Suprapubic skin (tissue), 4 donors: ENCODE measurements at regions not wholly inside any gene's neighbourhood (a gene's known extent, or its start where the extent isn't known, plus 50 kb on each side); places are given as distances from the start of the nearest gene placed in this dataset.

Experiments used
- DNase-seq, 2 donors: peaks; one replicate each; pipeline ENCODE4 v3.0.0-alpha.2; 2019; ENCODE audit warnings: low spot score in 2 of 2
- H3K27ac ChIP-seq: fragments of 200-600 bp; sonication (generic); one replicate; pipeline ENCODE4 v1.5.1; 2019
- H3K27me3 ChIP-seq: fragments of 200-600 bp; sonication (generic); one replicate; pipeline ENCODE4 v1.5.1; 2019
- H3K36me3 ChIP-seq: fragments of 200-600 bp; sonication (generic); one replicate; pipeline ENCODE4 v1.5.1; 2019
- H3K4me1 ChIP-seq: fragments of 200-600 bp; sonication (generic); one replicate; pipeline ENCODE4 v1.5.1; 2019
- H3K4me3 ChIP-seq: fragments of 200-600 bp; sonication (generic); one replicate; pipeline ENCODE4 v1.5.1; 2019; ENCODE audit warnings: mild to moderate bottlenecking
- H3K9me3 ChIP-seq: fragments of 200-600 bp; sonication (generic); one replicate; pipeline ENCODE4 v1.5.1; 2019
- CTCF ChIP-seq, 2 donors: fragments of 200-600 bp in 1 of 2; fragments of 450-650 bp in 1 of 2; sonication (generic) in 1 of 2; IDR thresholded peaks; one replicate each; pipeline ENCODE4 v1.5.1; 2016 to 2019; ENCODE audit warnings: antibody characterized with exemption in 2 of 2, mild to moderate bottlenecking in 1 of 2, moderate library complexity in 1 of 2
- EP300 ChIP-seq: sonication (generic); formaldehyde crosslinking; IDR thresholded peaks from one replicate; pipeline ENCODE4 v1.6.1; 2017; ENCODE audit warnings: antibody characterized with exemption
- POLR2A ChIP-seq, 2 donors: fragments of 450-650 bp; IDR thresholded peaks; one replicate each; pipeline ENCODE4 v1.6.1; 2017; ENCODE audit warnings: antibody characterized with exemption in 2 of 2, mild to moderate bottlenecking in 2 of 2, moderate library complexity in 2 of 2
- POLR2AphosphoS5 ChIP-seq, 3 donors: sonication (generic); formaldehyde crosslinking; IDR thresholded peaks; one replicate each; pipeline ENCODE4 v1.6.1; 2017; ENCODE audit warnings: antibody characterized with exemption in 3 of 3
- WGBS: methylation state at CpG from one replicate; pipeline ENCODE4 v1.1.5; 2018; 5-methylcytosine and 5-hydroxymethylcytosine counted together

- no peaks in the 10 kb centered on the region for H3K36me3 ChIP-seq
- H3K4me3 ChIP-seq, result no peak overlapping the region
- peaks cover 5% of the 10 kb centered on the region for H3K4me1 ChIP-seq
- H3K27me3 ChIP-seq, result no peaks in the 10 kb centered on the region
- WGBS, result 72% methylated on average over 7 of the region's 7 CpGs
- DNase-seq, result no peak
- H3K27ac ChIP-seq, result no peak overlapping the region
- TF ChIP-seq CTCF (IDR thresholded peaks at IDR 0.05), result no peak
- TF ChIP-seq POLR2AphosphoS5 (IDR thresholded peaks at IDR 0.05), result no peak
- no peaks in the 10 kb centered on the region for H3K9me3 ChIP-seq
Measured at GRCh38 chr2:151083856-151084795, 177.5 kb downstream of the RBM43 start.

DNA sequence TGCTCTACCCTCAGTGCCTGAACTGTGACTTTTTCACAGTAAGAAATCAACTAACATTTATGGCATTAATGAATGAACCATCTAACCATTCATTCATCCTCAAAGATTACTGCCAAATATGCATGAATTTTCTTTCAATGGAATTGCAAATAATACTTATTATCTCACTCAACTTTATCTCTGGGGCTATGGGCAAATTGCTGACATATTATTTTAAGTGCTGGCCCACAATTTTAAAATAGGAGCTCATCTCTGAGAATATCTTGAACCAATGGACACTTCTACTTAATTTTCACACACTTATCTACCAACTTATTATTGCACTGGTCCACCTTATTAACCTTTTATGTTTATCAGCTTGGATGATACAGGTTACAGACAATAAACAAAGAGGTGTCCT is 182.8 kb downstream of the RBM43 start:
- no peaks in the 10 kb centered on the region for H3K36me3 ChIP-seq
- no peaks in the 10 kb centered on the region for H3K27me3 ChIP-seq
- no peak overlapping the region for H3K4me3 ChIP-seq
- TF ChIP-seq POLR2A (IDR thresholded peaks at IDR 0.05) (no peak), POLR2AphosphoS5 (IDR thresholded peaks at IDR 0.05) (no peak), EP300 (no peak), CTCF (IDR thresholded peaks at IDR 0.05) (no peak)
- no peak for DNase-seq
- no peaks in the 10 kb centered on the region for H3K4me1 ChIP-seq
- no peak overlapping the region for H3K27ac ChIP-seq
- H3K9me3 ChIP-seq, result no peaks in the 10 kb centered on the region

DNA sequence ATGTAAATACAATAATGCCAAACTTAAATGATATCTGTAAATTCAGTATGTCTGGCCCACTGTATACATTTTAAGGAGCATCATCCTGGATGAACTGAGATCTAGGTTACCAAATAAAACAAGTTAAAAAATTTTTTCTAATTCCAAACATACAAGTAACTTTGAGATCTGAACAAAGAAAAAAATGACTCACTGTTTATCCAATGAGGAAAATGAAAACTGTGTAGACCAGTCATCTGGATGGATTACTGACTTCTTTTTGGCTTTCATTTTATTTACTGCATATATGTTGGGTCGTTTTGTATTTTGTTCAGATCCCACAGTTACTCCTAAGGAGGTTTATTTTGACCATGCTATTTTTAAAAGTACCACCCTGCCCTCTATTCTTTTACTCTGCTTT is 189.8 kb downstream of the RBM43 start:
- H3K27me3 ChIP-seq, result no peaks in the 10 kb centered on the region
- H3K4me3 ChIP-seq, result no peak overlapping the region
- H3K4me1 ChIP-seq, result no peaks in the 10 kb centered on the region
- no peak for DNase-seq
- no peak overlapping the region for H3K27ac ChIP-seq
- TF ChIP-seq CTCF (IDR thresholded peaks at IDR 0.05), result no peak
- no peak for TF ChIP-seq POLR2AphosphoS5 (IDR thresholded peaks at IDR 0.05)
- no peak for TF ChIP-seq POLR2A (IDR thresholded peaks at IDR 0.05)
- no peak for TF ChIP-seq EP300
- 66% methylated on average over 1 of the region's 1 CpG for WGBS
- H3K36me3 ChIP-seq, result no peaks in the 10 kb centered on the region
- H3K9me3 ChIP-seq, result no peaks in the 10 kb centered on the region

DNA sequence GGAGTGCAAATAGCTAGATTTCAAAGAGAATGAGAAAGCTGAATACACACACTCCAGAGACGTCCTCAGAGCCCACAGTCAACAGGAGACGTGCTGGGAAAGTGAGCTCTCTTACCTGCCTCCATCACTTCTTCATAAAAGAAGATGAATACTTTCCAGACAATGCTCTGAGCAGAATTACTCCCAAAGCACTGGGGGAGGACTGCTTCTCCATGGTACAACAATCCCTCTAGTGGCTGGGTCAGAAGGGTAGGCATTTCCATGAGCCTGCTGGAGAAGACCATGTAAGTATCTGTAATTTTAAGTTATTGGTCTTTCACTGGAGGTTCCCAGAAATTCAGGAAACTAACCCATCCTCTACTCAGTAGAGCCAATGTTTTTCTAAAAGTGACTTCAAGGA is 190.3 kb downstream of the RBM43 start:
- no peaks in the 10 kb centered on the region for H3K27me3 ChIP-seq
- 73% methylated on average over 2 of the region's 2 CpGs for WGBS
- H3K4me1 ChIP-seq, result no peaks in the 10 kb centered on the region
- H3K27ac ChIP-seq, result no peak overlapping the region
- no peaks in the 10 kb centered on the region for H3K9me3 ChIP-seq
- no peak overlapping the region for H3K4me3 ChIP-seq
- no peak for TF ChIP-seq CTCF (IDR thresholded peaks at IDR 0.05)
- no peak for TF ChIP-seq EP300
- no peak for TF ChIP-seq POLR2AphosphoS5 (IDR thresholded peaks at IDR 0.05)
- TF ChIP-seq POLR2A (IDR thresholded peaks at IDR 0.05), result no peak
- H3K36me3 ChIP-seq, result no peaks in the 10 kb centered on the region
- no peak for DNase-seq

- WGBS, result 70% methylated on average over 1 of the region's 1 CpG
- Histone ChIP-seq H3K36me3 (no peaks in the 10 kb centered on the region), H3K27me3 (no peaks in the 10 kb centered on the region), H3K9me3 (no peaks in the 10 kb centered on the region), H3K4me1 (no peaks in the 10 kb centered on the region), H3K27ac (no peak overlapping the region), H3K4me3 (no peak overlapping the region)
- no peak for DNase-seq
- TF ChIP-seq POLR2AphosphoS5 (IDR thresholded peaks at IDR 0.05), result no peak
- no peak for TF ChIP-seq POLR2A (IDR thresholded peaks at IDR 0.05)
- no peak for TF ChIP-seq CTCF (IDR thresholded peaks at IDR 0.05)
- no peak for TF ChIP-seq EP300
Measured at GRCh38 chr2:151070253-151070652, 191.4 kb downstream of the RBM43 start.
